ENCODE measurements at regions not wholly inside any gene's neighbourhood (a gene's known extent, or its start where the extent isn't known, plus 50 kb on each side); places are given as distances from the start of the nearest gene placed in this dataset.
"Not testable (repeated sequence)": the region's sequence is repeated elsewhere in the genome, so short reads cannot be mapped to it uniquely, and the experiment has no call there.

DNA sequence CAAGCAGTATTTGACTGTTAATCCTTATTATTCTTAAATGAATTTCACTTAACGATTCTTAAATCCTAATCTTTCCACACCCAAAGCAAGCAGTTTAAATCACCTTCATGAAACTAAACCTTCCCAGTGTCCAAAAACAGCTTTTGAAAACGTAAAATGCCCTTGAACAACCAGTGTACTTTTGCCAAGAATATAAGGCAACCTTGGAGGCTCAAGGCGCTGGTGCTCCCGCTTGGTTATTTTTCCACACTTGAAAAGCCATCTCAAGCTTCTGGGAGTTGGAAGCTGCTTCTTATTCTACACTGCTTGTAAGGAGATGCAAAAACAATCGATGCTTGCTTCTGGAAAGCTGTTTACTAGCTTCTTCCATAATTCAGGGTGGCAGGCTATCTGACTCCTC lies 625.7 kb downstream of the HTR1B start:
- DNase-seq, result no peak

DNA sequence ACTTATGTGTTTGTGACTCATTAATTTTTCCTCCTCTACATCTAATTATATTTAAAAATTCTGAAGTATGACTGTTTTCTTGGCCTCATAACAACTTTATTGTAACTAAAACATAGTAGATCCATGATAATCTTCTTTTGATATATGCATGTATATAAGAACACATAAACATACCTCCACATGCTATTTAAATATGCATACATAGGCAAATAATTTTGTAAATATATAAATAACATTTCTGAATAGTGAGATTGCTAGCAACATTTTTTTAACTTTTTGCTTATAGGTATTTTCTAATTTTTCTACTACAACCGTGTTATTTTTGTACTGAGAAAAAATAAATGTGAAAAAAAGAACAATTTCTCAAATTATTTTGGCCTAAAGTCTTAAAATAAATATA lies 627.6 kb downstream of the HTR1B start:
- no peak for DNase-seq

DNA sequence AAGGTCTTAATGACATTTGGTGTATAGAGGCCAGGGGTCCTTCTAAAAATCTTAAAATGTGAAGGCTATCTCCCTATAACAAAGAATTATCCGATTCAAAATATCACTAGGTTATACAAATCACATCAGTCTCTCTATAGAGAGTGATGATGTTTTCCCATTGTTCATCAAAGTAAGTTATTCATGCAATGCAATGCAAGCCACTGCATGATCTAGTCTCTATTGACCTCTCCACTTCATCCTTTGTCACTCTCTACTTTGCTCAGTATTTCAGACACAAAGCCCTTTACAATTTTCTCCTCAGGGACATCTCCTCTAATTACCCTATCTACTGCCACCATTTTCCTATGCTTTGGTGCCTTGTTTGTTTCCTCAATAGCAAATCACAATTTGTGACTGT lies 628.0 kb downstream of the HTR1B start:
- DNase-seq, result peak; percentile 10

DNA sequence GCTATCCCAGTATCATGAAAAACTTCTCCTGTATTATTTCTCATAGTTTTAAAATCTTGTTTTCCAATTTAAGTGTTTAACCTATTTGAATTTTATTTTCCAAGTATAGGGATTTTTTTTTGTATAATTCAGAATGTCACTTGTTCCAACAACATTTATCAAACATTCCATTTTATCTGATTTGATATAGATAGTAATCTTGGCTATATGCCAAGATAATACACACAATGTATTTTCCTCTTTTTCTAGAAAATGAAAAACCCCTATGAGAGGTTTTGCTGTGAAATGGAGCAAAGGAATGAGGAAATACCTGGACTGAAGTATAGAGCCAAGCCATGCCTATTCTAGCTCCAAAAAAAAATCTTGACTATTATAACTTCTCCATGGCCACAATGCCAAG lies 628.9 kb downstream of the HTR1B start:
- DNase-seq, result no peak

DNA sequence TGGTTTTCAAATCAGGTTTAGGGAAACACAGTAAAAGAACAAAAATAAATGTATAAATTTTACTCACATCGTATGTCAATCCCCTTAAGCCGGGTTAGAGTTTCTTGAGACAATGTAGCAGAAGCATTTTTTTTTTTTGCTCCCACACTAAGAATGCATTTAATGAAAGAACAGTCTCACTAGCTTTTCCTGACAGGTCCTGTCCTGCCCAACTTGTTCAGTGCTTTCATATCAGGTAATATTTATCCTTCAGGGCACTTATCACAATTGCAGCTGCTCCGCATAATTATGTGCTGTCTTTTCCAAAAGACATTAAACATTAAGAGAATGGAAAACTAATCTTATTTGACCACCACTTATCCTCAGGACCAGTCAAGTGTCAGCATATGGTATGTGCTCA lies 632.0 kb downstream of the HTR1B start:
- DNase-seq, result no peak

DNA sequence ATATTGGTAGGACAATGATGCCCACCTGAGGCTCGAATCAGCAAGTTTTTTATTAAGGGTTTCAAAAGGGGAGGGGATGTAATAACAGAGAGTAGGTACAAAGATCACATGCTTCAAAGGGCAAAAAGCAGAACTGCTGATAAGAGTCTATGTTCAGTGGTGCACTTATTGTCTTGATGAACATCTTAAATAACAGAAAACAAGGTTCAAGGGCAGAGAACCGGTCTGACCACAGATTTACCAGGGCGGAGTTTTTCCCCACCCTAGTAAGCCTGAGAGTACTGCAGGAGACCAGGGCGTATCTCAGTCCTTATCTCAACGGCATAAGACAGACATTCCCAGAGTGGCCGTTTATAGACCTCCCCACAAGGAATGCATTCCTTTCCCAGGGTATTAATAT lies 639.7 kb downstream of the HTR1B start:
- DNase-seq, result not testable (repeated sequence)

DNA sequence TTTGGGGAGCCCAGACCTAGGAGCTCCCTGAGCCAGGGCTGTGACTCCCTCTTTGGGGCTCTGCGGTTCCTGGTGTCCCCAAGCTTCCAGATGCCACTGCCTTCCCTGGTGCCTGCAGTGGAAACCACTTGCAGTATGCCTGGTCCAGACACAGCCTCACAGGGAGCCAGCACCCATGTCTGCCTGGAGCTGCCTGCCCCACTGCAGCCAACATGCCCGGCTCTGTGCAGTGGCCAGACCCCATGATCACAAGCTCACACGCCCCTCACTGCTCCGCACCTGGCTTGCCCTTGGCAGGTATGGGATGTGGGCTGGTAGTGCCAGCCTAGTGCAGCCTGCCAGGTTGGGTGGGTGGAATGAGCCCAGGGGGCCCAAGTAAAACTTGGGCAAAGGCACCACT lies 644.8 kb downstream of the HTR1B start:
- DNase-seq, result no peak

DNA sequence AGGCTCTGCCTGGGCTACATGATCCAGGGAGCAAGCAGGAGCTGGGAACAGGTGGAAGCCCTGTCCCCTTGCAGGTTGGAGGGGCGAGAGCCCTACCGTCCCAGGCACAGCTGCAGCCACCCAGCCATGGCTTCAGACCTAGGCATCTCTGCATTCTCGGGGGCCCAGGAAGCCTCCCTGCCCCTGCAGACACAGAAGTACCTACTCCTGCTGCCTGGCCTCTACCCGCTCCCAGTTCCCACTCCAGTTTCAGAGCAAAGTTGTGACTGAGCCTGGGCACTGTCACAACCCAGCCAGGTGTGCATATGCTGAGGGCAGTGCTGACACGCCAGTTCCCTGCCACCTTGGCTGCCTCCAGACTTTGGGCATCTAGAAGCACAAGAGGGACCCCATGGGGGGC lies 645.9 kb downstream of the HTR1B start:
- DNase-seq, result no peak

DNA sequence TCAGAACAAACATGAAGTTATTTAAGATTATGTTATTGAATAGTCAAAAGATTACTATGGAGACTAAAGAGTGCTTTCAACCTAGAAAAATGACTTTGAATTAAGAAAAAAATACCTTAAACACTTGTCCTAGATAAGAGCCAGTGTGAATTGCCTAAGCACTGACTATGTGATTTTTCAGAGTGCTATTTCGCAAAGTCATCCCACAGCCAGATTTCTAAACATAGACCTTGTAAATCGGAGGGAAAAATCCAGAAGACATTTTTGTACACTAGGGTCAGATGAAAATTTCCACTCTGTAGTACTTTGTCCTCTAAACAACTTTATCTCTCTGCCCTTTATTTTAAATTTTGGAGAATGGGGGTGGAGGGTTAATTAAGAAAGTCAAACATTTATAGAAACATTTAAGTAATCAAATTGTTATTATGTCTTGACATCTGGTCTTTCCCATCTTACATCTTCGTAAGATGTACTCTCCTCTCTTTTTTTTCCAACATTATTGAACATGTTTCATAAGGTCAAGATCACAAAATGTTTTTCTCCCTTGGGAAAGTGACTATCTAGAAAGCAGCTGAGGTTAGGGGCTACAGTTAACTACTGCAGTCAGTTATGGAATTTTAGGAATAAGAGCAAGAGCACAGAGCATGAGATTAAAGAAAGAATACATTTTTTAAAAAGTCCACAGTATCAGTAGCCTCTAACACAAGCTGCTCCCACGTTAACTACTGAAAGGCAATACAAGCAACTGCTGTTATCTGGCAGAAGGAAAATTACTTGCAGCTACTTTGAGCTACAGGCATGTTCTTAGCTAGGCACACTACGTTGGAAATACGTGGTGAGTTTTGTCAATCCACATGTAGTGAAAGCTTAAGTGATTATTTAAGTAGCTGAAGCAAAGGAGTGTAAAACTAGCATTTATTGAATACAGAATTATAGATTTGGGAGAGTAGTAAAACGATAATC lies 648.5 kb downstream of the HTR1B start:
- no peak for DNase-seq

DNA sequence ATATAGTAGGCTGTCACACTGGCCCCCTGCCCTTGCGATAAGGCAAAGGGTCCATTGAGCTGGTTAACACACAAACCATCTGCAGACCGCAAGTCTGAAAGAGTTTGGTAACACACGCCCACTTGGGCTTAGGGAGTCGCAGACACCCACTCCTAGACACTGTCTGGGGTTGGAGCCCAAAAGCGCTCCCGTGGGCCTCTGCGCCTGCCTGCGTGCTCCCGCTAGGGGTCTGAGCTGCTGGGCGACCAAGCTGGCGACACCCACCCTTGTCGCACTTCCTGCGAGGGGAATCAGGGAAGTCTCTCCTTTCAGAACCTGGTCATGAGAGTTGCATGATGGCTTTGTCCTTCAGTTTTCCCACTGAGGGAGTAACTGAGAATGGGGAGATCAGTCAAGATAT lies 653.0 kb downstream of the HTR1B start:
- no peak for DNase-seq

DNA sequence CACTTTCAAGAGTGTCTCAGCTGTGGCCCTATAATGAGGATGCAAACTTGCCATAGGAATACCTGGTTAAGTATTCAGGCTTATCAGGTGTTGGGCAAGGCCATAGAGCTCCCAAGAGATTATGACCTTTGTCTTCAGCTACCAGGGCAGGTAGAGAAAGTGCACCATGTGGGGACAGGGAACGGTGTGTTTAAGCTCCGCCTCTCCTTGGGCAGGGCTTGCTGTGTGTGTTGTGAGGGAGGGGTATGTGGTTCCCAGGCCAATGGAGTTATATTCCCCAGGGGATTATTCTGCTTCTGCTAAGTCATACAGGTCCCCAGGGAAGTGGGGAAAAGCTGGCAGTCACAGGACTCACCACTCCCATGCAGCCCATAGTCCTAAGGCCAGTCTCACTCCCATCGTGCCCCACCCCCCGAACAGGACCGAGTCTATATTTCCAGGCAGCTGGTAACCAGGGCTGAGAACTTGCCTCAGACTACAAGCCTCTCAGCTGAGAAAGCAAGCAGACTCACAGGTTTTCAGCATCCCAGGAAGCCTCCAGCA lies 660.2 kb downstream of the HTR1B start:
- no peak for DNase-seq

DNA sequence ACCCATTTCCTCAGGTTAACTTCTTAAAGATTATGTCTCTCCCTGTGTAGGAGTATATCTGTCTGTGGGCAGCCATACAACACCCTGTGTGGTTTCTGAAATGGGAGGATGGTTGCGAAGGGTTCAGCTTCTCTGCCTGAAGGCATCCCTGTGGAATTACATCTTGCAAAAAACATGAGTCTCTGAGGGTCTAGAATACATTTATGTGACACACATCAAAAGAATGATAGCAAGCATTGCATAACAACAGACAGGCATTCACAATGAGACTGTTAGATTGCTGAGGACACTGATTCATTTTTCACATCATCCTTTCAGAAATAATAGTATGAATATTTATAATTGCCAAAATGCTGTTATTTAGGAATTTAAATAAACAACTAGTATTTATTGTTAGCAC lies 670.9 kb downstream of the HTR1B start:
- DNase-seq, result no peak

DNA sequence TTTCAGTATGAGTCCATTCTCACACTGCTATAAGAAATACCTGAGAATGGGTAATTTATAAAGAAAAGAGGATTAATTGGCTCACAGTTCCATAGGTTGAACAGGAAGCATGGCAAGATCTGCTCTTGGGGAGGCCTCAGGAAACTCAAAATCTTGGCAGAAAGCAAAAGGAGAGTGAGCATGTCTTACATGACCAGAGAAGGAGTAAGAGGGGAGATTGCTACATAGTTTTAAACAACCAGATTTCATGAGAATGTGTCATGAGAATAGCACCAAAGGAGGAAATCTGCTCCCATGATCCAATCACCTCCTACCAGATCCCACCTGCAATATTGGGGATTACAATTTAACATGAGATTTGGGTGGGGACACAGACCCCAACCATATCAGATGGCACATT lies 672.4 kb downstream of the HTR1B start:
- no peak for DNase-seq

DNA sequence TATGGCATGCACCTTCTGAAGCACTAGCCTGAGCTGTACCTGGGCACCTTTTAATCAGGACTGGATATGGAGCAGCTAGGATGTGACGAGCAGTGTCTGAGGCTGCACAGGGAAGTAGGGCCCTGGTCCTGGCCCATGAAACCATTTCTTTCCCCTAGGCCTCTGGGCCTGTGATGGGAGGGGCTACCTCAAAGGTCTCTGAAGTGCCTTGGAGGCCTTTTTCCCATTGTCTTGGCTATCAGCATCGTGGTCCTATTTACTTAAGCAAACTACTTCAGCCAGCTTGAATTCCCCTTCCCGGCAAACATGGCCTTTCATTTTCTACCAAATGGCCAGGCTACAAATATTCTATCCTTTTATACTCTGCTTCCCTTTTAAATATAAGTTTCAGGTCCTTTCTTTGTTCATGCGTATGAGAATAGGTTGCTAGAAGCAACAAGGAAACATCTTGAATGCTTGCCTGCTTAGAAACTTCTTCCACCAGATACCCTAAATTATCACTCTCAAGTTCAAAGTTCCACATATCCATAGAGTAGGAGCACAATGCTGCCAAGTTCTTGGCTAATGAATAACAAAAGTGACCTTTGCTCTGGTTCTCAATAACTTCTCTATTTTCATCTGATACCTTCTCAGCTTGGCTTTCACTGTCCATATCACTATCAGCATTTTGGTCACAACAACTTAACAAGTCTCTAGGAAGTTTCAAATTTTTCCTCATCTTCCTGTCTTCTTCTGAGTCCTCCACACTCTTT lies 673.1 kb downstream of the HTR1B start:
- DNase-seq, result no peak

DNA sequence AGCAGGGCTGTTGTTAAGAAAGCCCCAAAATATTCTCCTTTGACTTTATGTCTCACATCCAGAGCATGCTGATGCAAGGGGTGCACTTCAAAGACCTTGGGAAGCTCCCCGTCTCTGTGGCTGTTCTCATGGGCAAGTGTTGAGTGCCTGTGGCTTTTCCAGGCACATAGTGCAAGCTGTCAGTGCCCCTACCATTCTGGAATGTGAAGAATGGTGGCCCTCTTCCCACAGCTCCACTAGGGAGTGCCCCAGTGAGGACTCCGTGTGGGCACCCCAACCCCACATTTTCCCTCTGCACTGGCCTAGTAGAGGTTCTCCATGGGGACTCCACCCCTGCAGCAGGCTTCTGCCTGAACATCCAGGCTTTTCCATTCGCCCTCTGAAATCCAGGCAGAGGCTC lies 673.7 kb downstream of the HTR1B start:
- DNase-seq, result no peak

DNA sequence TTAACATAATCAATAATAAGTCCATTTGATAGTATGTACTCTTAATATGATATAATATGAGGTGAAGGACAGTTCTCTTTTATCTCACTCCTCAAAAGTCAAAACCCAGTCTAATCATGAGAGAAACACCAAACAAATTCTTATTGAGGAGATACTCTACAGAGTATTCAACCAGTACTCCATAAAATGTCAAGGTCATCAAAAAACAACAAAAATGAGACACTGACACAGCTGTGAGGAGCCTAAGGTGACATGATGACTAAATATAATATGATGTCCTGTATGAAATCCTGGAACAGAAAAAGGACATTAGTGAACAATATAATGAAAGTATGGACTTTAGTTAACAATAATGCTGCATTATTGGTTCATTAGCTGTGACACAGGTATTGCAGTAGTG lies 675.1 kb downstream of the HTR1B start:
- no peak for DNase-seq

DNA sequence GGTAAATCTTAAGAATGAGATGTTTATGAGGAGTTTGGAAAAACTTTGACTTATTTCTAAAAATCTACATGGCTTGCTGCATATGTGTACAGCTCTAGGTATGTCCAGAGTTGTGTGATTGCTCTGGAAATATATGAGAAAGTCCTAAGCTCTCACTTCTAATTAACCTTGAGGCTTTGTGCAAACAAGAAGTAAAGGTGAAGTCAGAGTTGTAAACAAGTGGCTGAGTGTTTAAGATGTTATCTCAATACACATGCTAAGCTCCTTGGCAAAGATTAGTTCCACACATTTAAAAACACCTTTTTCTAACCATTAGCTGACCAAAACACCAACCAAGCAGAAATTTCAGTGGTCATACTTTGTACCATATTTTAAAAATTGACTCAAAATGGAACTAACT lies 684.2 kb downstream of the HTR1B start:
- no peak for DNase-seq

DNA sequence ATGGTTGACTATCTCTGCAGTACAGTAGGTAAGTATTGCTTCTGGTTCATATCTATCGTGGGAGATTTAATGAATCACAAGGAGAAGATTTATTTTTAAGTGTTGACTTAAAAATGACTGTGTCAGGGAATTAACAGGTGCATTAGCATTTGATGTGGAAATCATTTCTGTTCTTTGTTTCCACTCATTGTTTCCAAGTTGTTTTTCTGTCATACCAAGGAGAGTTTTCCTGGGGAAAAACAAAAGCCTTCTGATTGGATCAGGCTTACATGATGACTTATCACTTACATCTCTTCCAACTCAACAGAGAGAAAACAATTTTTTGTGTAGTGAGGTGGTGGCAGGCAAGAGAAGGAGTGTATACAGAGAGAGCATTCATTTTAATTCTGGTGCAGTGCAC lies 686.4 kb downstream of the HTR1B start:
- DNase-seq, result no peak

DNA sequence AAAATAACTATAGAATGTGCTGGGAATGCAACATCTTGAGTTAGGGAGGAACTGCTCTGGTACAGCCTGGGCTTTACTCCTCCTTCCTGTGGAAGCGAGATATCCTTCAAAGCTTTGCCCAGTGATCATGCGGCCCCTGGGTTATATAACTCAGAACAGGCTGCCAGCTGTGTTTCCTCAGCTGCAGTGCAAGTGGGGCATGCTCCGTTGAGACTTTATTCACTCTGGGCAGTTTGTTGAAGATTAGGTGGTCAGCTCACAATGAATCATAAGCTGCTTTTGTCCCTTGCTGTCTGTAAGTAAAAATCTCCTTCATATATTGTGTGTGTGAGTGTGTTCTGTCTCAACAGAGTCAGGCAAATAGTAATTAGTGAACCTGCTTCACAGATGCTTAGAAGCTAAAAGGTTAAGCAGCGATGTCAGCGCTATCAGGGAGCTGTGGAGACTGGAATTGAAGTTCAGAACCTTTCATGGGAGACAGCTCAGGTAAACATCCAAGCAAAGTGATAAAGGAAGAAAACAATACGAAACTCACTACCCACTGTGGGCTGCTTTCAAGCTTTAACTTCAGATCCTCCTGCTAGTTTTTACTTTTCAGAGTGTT lies 688.4 kb downstream of the HTR1B start:
- DNase-seq, result peak; percentile 49

DNA sequence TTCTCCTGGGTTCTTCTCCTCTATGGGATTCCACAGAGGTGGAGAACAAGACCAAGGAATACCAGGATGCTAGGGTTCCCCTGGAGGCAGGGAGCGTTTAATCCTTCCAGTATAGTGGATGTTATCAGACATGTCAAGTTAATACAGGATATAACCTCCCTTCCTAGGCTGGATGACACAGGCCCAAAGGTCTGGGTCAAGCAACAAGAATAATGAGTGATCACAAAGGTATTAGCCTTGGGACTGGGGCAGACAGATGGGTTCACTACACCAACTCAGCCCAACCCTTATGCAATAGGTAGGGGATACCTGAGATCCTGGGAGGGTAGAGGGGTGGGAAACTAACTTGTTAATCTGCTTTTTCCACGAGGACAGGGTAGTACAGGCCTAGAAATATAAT lies 690.3 kb downstream of the HTR1B start:
- DNase-seq, result no peak

DNA sequence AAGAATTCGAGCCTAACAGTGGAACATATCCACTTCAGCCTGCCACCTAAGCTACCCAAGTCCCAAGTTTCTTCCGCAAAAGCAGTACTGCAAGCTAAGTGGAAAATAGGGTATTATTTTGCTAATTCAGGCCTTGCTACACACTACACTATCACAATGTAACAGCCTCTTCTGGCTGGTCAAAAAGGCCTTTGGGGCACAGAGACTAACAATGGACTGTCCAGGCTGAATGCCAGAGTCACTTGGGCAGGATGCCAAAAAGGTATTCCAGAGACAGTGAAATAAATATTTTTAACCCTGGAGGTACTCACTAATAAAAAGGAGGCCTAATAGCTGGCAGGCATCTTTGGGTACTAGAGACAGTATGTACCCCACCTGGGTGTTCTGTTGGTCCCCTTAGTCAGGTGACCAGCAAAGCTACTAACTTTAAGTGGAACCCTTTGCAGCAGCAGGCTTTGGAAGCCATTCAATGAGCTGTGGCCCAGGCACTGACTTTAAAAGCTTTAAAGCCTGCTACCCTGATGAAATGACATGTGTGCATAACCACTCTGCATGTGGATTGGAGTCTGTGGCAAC lies 692.1 kb downstream of the HTR1B start:
- peak; percentile 13 for DNase-seq

DNA sequence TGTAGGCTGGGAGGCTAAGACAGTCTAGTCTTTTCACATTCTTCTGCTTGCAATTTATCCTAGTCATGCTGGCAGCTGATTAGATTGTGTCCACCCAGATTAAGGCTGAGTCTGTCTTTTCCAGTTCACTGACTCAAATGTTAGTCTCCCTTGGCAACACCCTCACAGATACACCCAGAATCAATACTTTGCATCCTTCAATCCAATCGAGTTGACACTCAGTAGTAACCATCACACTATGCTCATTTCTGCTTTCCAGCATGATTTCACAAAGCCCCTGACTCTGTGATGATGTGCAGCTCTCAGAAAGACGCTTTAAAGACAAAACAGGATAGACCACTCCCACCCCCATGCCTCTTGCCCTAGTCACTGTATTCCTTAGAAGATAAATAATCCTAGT lies 693.0 kb downstream of the HTR1B start:
- no peak for DNase-seq

DNA sequence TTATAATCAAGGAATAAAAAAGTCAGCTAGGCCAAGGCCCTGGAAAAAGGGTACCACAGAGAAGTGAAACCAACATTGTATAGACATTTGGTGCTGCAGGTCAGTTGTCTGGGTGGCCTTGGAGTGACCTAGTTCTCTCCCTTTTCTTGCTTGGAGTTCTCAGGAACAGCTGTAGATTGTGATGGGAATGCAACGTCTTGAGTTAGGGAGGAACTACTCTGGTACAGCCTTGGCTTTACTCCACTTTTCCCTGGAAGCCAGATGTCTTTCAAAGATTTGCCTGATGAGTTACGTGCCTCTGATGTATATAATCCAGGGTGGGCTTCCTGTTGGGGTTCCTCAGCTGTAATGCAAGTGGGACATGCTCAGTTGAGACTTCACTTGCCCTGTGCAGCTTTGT lies 694.7 kb downstream of the HTR1B start:
- no peak for DNase-seq
